Activated naive CD8-positive, alpha-beta T cell treated with anti-CD3 and anti-CD28 coated beads, Interleukin-2, amount 50 U/mL, for 24 hours (primary cell): ENCODE measurements at regions not wholly inside any gene's neighbourhood (a gene's known extent, or its start where the extent isn't known, plus 50 kb on each side); places are given as distances from the start of the nearest gene placed in this dataset.
A peak's percentile ranks its signal among the peaks of the same experiment; 100 is the strongest.
"Not testable (repeated sequence)": the region's sequence is repeated elsewhere in the genome, so short reads cannot be mapped to it uniquely, and the experiment has no call there.

Experiments used
- ATAC-seq: fragments of 150-1000 bp; cut with Tn5 transposase; one replicate; pipeline ENCODE4 v1.10.0; 2021
- DNase-seq: peaks from one replicate; pipeline ENCODE4 v3.0.0; 2021
- H3K27ac Mint-ChIP-seq: one replicate; pipeline ENCODE4 v1.8.0; 2021; ENCODE audit warnings: mild to moderate bottlenecking, mixed read lengths
- H3K27me3 Mint-ChIP-seq: one replicate; pipeline ENCODE4 v1.8.0; 2021; ENCODE audit warnings: mixed read lengths
- H3K36me3 Mint-ChIP-seq: one replicate; pipeline ENCODE4 v1.8.0; 2021; ENCODE audit warnings: low read depth, mixed read lengths
- H3K4me1 Mint-ChIP-seq: one replicate; pipeline ENCODE4 v1.8.0; 2021; ENCODE audit warnings: mixed read lengths
- H3K4me3 Mint-ChIP-seq: one replicate; pipeline ENCODE4 v1.8.0; 2021; ENCODE audit warnings: mild to moderate bottlenecking, moderate library complexity, mixed read lengths
- H3K9me3 Mint-ChIP-seq: one replicate; pipeline ENCODE4 v1.8.0; 2021; ENCODE audit warnings: mixed read lengths

GRCh38 chr11:122559734-122560382 lies 95.7 kb upstream of the UBASH3B start:
- H3K36me3 Mint-ChIP-seq, result no peaks in the 10 kb centered on the region
- ATAC-seq, result peak; percentile 39
- DNase-seq, result peak; percentile 18
- peak overlapping the region; percentile 3 for H3K4me3 Mint-ChIP-seq
- no peaks in the 10 kb centered on the region for H3K9me3 Mint-ChIP-seq
- peak overlapping the region; percentile 37 for H3K27ac Mint-ChIP-seq
- H3K27me3 Mint-ChIP-seq, result peaks cover 37% of the 10 kb centered on the region
- H3K4me1 Mint-ChIP-seq, result no peaks in the 10 kb centered on the region

GRCh38 chr11:122559218-122559617 lies 96.3 kb upstream of the UBASH3B start:
- not testable (repeated sequence) for H3K4me3 Mint-ChIP-seq, H3K4me1 Mint-ChIP-seq, H3K27ac Mint-ChIP-seq, H3K36me3 Mint-ChIP-seq, ATAC-seq, DNase-seq, H3K9me3 Mint-ChIP-seq
- H3K27me3 Mint-ChIP-seq, result peaks cover 34% of the 10 kb centered on the region

GRCh38 chr11:122557163-122557562 lies 98.4 kb upstream of the UBASH3B start:
- peaks cover 22% of the 10 kb centered on the region for H3K27me3 Mint-ChIP-seq
- not testable (repeated sequence) for H3K4me3 Mint-ChIP-seq, H3K9me3 Mint-ChIP-seq, ATAC-seq, DNase-seq, H3K4me1 Mint-ChIP-seq, H3K36me3 Mint-ChIP-seq, H3K27ac Mint-ChIP-seq

GRCh38 chr11:122556605-122557004 lies 98.9 kb upstream of the UBASH3B start:
- peak; percentile 73 for ATAC-seq
- H3K9me3 Mint-ChIP-seq, result no peaks in the 10 kb centered on the region
- H3K4me3 Mint-ChIP-seq, result peak overlapping the region; percentile 12
- no peaks in the 10 kb centered on the region for H3K36me3 Mint-ChIP-seq
- H3K4me1 Mint-ChIP-seq, result no peaks in the 10 kb centered on the region
- H3K27me3 Mint-ChIP-seq, result peaks cover 21% of the 10 kb centered on the region
- H3K27ac Mint-ChIP-seq, result no peak overlapping the region
- peak; percentile 56 for DNase-seq

GRCh38 chr11:122538060-122538459 lies 117.5 kb upstream of the UBASH3B start:
- H3K27ac Mint-ChIP-seq, result no peak overlapping the region
- peaks cover 7% of the 10 kb centered on the region for H3K36me3 Mint-ChIP-seq
- no peak for ATAC-seq
- peaks cover 40% of the 10 kb centered on the region for H3K9me3 Mint-ChIP-seq
- no peak for DNase-seq
- no peak overlapping the region for H3K4me3 Mint-ChIP-seq
- no peaks in the 10 kb centered on the region for H3K27me3 Mint-ChIP-seq
- no peaks in the 10 kb centered on the region for H3K4me1 Mint-ChIP-seq

- Mint-ChIP-seq H3K36me3 (no peaks in the 10 kb centered on the region), H3K4me1 (no peaks in the 10 kb centered on the region), H3K27ac (no peak overlapping the region), H3K9me3 (no peaks in the 10 kb centered on the region), H3K27me3 (peaks cover 21% of the 10 kb centered on the region), H3K4me3 (no peak overlapping the region)
- DNase-seq (no peak), ATAC-seq (no peak)
Measured at GRCh38 chr11:122524898-122525297, 130.6 kb upstream of the UBASH3B start.

- Mint-ChIP-seq H3K4me1 (no peaks in the 10 kb centered on the region), H3K4me3 (no peak overlapping the region), H3K27me3 (peaks cover 21% of the 10 kb centered on the region), H3K9me3 (no peaks in the 10 kb centered on the region), H3K36me3 (no peaks in the 10 kb centered on the region), H3K27ac (no peak overlapping the region)
- no peak for ATAC-seq
- DNase-seq, result no peak
Measured at GRCh38 chr11:122523846-122524805, 131.4 kb upstream of the UBASH3B start.

GRCh38 chr11:122521626-122522025 lies 133.9 kb upstream of the UBASH3B start:
- H3K27me3 Mint-ChIP-seq, result peaks cover 9% of the 10 kb centered on the region
- no peaks in the 10 kb centered on the region for H3K36me3 Mint-ChIP-seq
- no peak for DNase-seq
- no peak overlapping the region for H3K4me3 Mint-ChIP-seq
- no peaks in the 10 kb centered on the region for H3K9me3 Mint-ChIP-seq
- no peaks in the 10 kb centered on the region for H3K4me1 Mint-ChIP-seq
- ATAC-seq, result no peak
- no peak overlapping the region for H3K27ac Mint-ChIP-seq

- ATAC-seq (no peak), DNase-seq (no peak)
- no peaks in the 10 kb centered on the region for H3K9me3 Mint-ChIP-seq
- no peaks in the 10 kb centered on the region for H3K4me1 Mint-ChIP-seq
- H3K27ac Mint-ChIP-seq, result no peak overlapping the region
- peaks cover 5% of the 10 kb centered on the region for H3K27me3 Mint-ChIP-seq
- no peaks in the 10 kb centered on the region for H3K36me3 Mint-ChIP-seq
- no peak overlapping the region for H3K4me3 Mint-ChIP-seq
Measured at GRCh38 chr11:122517403-122518379, 137.8 kb upstream of the UBASH3B start.

GRCh38 chr11:122516686-122517085 lies 138.8 kb upstream of the UBASH3B start:
- Mint-ChIP-seq H3K4me3 (no peak overlapping the region), H3K27me3 (peaks cover 5% of the 10 kb centered on the region), H3K36me3 (no peaks in the 10 kb centered on the region), H3K9me3 (no peaks in the 10 kb centered on the region), H3K27ac (no peak overlapping the region), H3K4me1 (no peaks in the 10 kb centered on the region)
- ATAC-seq, result no peak
- no peak for DNase-seq

- no peak for ATAC-seq
- no peak overlapping the region for H3K27ac Mint-ChIP-seq
- no peak for DNase-seq
Measured at GRCh38 chr11:122513997-122514396, 141.5 kb upstream of the UBASH3B start.

GRCh38 chr11:122513328-122513727 lies 142.2 kb upstream of the UBASH3B start:
- DNase-seq (no peak), ATAC-seq (no peak)
- no peaks in the 10 kb centered on the region for H3K36me3 Mint-ChIP-seq
- H3K9me3 Mint-ChIP-seq, result no peaks in the 10 kb centered on the region
- H3K4me1 Mint-ChIP-seq, result no peaks in the 10 kb centered on the region
- H3K4me3 Mint-ChIP-seq, result no peak overlapping the region
- H3K27me3 Mint-ChIP-seq, result peaks cover 2% of the 10 kb centered on the region
- no peak overlapping the region for H3K27ac Mint-ChIP-seq

More at GRCh38 chr11:122513997-122514396, 141.5 kb upstream of the UBASH3B start:
- Mint-ChIP-seq H3K27me3 (peaks cover 1% of the 10 kb centered on the region), H3K4me1 (no peaks in the 10 kb centered on the region), H3K9me3 (no peaks in the 10 kb centered on the region), H3K4me3 (no peak overlapping the region), H3K36me3 (no peaks in the 10 kb centered on the region)

- no peak for DNase-seq
- H3K27ac Mint-ChIP-seq, result no peak overlapping the region
- H3K4me3 Mint-ChIP-seq, result no peak overlapping the region
- no peak for ATAC-seq
- no peaks in the 10 kb centered on the region for H3K36me3 Mint-ChIP-seq
- peaks cover 3% of the 10 kb centered on the region for H3K27me3 Mint-ChIP-seq
- H3K4me1 Mint-ChIP-seq, result no peaks in the 10 kb centered on the region
- no peaks in the 10 kb centered on the region for H3K9me3 Mint-ChIP-seq
Measured at GRCh38 chr11:122512688-122513087, 142.8 kb upstream of the UBASH3B start.

GRCh38 chr11:122509899-122510298 lies 145.6 kb upstream of the UBASH3B start:
- Mint-ChIP-seq H3K36me3 (no peaks in the 10 kb centered on the region), H3K9me3 (no peaks in the 10 kb centered on the region), H3K4me3 (no peak overlapping the region), H3K27ac (no peak overlapping the region), H3K4me1 (no peaks in the 10 kb centered on the region), H3K27me3 (peaks cover 17% of the 10 kb centered on the region)
- DNase-seq (no peak), ATAC-seq (no peak)
